Keratinocyte (primary cell): ENCODE measurements at regions not wholly inside any gene's neighbourhood (a gene's known extent, or its start where the extent isn't known, plus 50 kb on each side); places are given as distances from the start of the nearest gene placed in this dataset.

Experiments
- DNase-seq: peaks from one replicate; pipeline ENCODE4 v3.0.0-alpha.2; 2011; ENCODE audit warnings: low read depth, missing footprints, low spot score
- FAIRE-seq: peaks from 2 replicates; lab custom pipeline; 2011; peaks lifted over from hg19 to GRCh38; lab: Jason Lieb, UNC
- H2AFZ ChIP-seq: 2 replicates; pipeline ENCODE4 v1.6.0; 2012; ENCODE audit warnings: low read length, control low read depth, inconsistent platforms; ENCODE audit not compliant: control insufficient read depth
- H3K27ac ChIP-seq: 2 replicates; pipeline ENCODE4 v1.5.1; 2011; ENCODE audit warnings: low read length; ENCODE audit not compliant: control insufficient read depth, insufficient read depth
- H3K27me3 ChIP-seq: 3 replicates; pipeline ENCODE4 v1.6.0; 2011; ENCODE audit warnings: low read length; ENCODE audit not compliant: control insufficient read depth, insufficient read depth; ENCODE audit errors: extremely low read depth
- H3K36me3 ChIP-seq, 2 experiments: 2 replicates in 1 of 2; 3 replicates in 1 of 2; pipeline ENCODE4 v1.5.1; 2011; ENCODE audit warnings: low read length in 2 of 2, mild to moderate bottlenecking in 1 of 2; ENCODE audit not compliant: control insufficient read depth in 2 of 2, insufficient read depth in 2 of 2; ENCODE audit errors: extremely low read depth in 1 of 2
- H3K4me1 ChIP-seq: 3 replicates; pipeline ENCODE4 v1.5.1; 2011; ENCODE audit warnings: low read length; ENCODE audit not compliant: control insufficient read depth, insufficient read depth; ENCODE audit errors: extremely low read depth
- H3K4me2 ChIP-seq: 3 replicates; pipeline ENCODE4 v1.6.0; 2011; ENCODE audit warnings: low read depth, low read length; ENCODE audit not compliant: control insufficient read depth, insufficient read depth; ENCODE audit errors: extremely low read depth
- H3K4me3 ChIP-seq, 3 experiments: fragments of 200-600 bp in 1 of 3; sonication (generic) in 1 of 3; 2 replicates in 2 of 3; 3 replicates in 1 of 3; pipeline ENCODE4 v1.5.1; 2011 to 2016; ENCODE audit warnings: low read length in 3 of 3, mild to moderate bottlenecking in 3 of 3, control low read depth in 2 of 3, inconsistent platforms in 1 of 3, low read depth in 1 of 3, mixed read lengths in 1 of 3, mixed run types in 1 of 3, moderate library complexity in 1 of 3; ENCODE audit not compliant: control insufficient read depth in 2 of 3, insufficient read depth in 2 of 3; ENCODE audit errors: extremely low read depth in 1 of 3
- H3K79me2 ChIP-seq: 2 replicates; pipeline ENCODE4 v1.6.0; 2012; ENCODE audit warnings: low read length; ENCODE audit not compliant: control insufficient read depth, insufficient read depth
- H3K9ac ChIP-seq: 3 replicates; pipeline ENCODE4 v1.6.0; 2011; ENCODE audit warnings: low read length; ENCODE audit not compliant: control insufficient read depth, insufficient read depth; ENCODE audit errors: extremely low read depth
- H3K9me1 ChIP-seq: 3 replicates; pipeline ENCODE4 v1.6.0; 2011; ENCODE audit warnings: low read length; ENCODE audit not compliant: control insufficient read depth, insufficient read depth; ENCODE audit errors: extremely low read depth
- H3K9me3 ChIP-seq: 2 replicates; pipeline ENCODE4 v1.5.1; 2012; ENCODE audit warnings: low read depth, low read length; ENCODE audit not compliant: control insufficient read depth
- H4K20me1 ChIP-seq: 3 replicates; pipeline ENCODE4 v1.6.0; 2011; ENCODE audit warnings: low read length; ENCODE audit not compliant: control insufficient read depth, insufficient read depth; ENCODE audit errors: extremely low read depth
- CTCF ChIP-seq, 3 experiments: IDR thresholded peaks in 1 of 3; conservative IDR thresholded peaks in 1 of 3; optimal IDR thresholded peaks in 1 of 3; 2 replicates in 2 of 3; 3 replicates in 1 of 3; pipeline versions ENCODE3 to v1.5.1; 2011; ENCODE audit warnings: low read length in 3 of 3, mild to moderate bottlenecking in 3 of 3, moderate library complexity in 2 of 3, control low read depth in 1 of 3, inconsistent platforms in 1 of 3; ENCODE audit not compliant: insufficient read depth in 2 of 3; ENCODE audit errors: extremely low read depth in 1 of 3
- EZH2 ChIP-seq: IDR thresholded peaks from one replicate; pipeline ENCODE4 v1.6.1; 2012; ENCODE audit warnings: inconsistent platforms, mild to moderate bottlenecking, low read length, moderate library complexity
- dilution Hi-C: fragments of 300-500 bp; cut with MboI; formaldehyde crosslinking; loops from one replicate; pipeline ENCODE4 v1.7.0; 2020; ENCODE audit warnings: low sequenced_read_pairs; ENCODE audit not compliant: extremely low pct_ligation_motif_present

- H3K9me3 ChIP-seq = no peaks in the 10 kb centered on the region
- TF ChIP-seq CTCF (optimal IDR thresholded peaks at IDR 0.05 in 1 of 3, IDR thresholded peaks at IDR 0.05 in 1 of 3, conservative IDR thresholded peaks at IDR 0.05 in 1 of 3; ENCODE audit: extremely low read depth in 1 of 3, insufficient read depth in 2 of 3, low read length in 3 of 3) = no peak
- TF ChIP-seq EZH2 = no peak
- no peaks in the 10 kb centered on the region for H4K20me1 ChIP-seq
- dilution Hi-C loops = no loop called here
- H3K4me3 ChIP-seq = no peak overlapping the region
- no peaks in the 10 kb centered on the region for H3K4me1 ChIP-seq
- H3K79me2 ChIP-seq = no peaks in the 10 kb centered on the region
- no peaks in the 10 kb centered on the region for H3K36me3 ChIP-seq
- H2AFZ ChIP-seq = no peak overlapping the region
- H3K27ac ChIP-seq = no peak overlapping the region
- no peak overlapping the region for H3K4me2 ChIP-seq
- H3K27me3 ChIP-seq = no peaks in the 10 kb centered on the region
- no peak for FAIRE-seq
- no peak overlapping the region for H3K9ac ChIP-seq
- H3K9me1 ChIP-seq = no peaks in the 10 kb centered on the region
- no peak for DNase-seq
Observed at GRCh38 chr11:103690356-103690755, 346.1 kb upstream of the DDI1 start.

GRCh38 chr11:103696123-103696522 lies 340.3 kb upstream of the DDI1 start:
- Histone ChIP-seq H3K4me1 (no peaks in the 10 kb centered on the region), H3K27ac (no peak overlapping the region), H3K4me2 (no peak overlapping the region), H3K27me3 (no peaks in the 10 kb centered on the region), H3K9me3 (no peaks in the 10 kb centered on the region), H3K9me1 (no peaks in the 10 kb centered on the region), H3K79me2 (no peaks in the 10 kb centered on the region), H3K9ac (no peak overlapping the region), H3K36me3 (no peaks in the 10 kb centered on the region), H4K20me1 (no peaks in the 10 kb centered on the region), H2AFZ (no peak overlapping the region), H3K4me3 (no peak overlapping the region)
- dilution Hi-C loops = no loop called here
- TF ChIP-seq CTCF (optimal IDR thresholded peaks at IDR 0.05 in 1 of 3, IDR thresholded peaks at IDR 0.05 in 1 of 3, conservative IDR thresholded peaks at IDR 0.05 in 1 of 3; ENCODE audit: extremely low read depth in 1 of 3, insufficient read depth in 2 of 3, low read length in 3 of 3) (no peak), EZH2 (no peak)
- no peak for DNase-seq
- FAIRE-seq = no peak
